CD14-positive monocyte (primary cell): ENCODE measurements at regions not wholly inside any gene's neighbourhood (a gene's known extent, or its start where the extent isn't known, plus 50 kb on each side); places are given as distances from the start of the nearest gene placed in this dataset.

Source experiments
- DNase-seq, 3 donors: peaks; one replicate each; pipeline ENCODE4 v3.0.0-alpha.2; 2011 to 2022
- H2AFZ ChIP-seq: 2 replicates; pipeline ENCODE4 v1.6.0; 2012; ENCODE audit warnings: mild to moderate bottlenecking, low read depth, low read length, inconsistent platforms; ENCODE audit not compliant: insufficient read depth, poor library complexity, severe bottlenecking
- H3K27ac ChIP-seq, 2 donors: 1 replicate in 1 of 2; 2 replicates in 1 of 2; pipeline ENCODE4 v1.5.1; 2012 to 2013; ENCODE audit warnings: low read length in 2 of 2, control low read depth in 1 of 2, inconsistent platforms in 1 of 2, low read depth in 1 of 2, mild to moderate bottlenecking in 1 of 2
- H3K27me3 ChIP-seq, 2 donors: one replicate each; pipeline versions ENCODE4 v1.6.0 to v1.6.1; 2011 to 2013; ENCODE audit warnings: low read length in 2 of 2; ENCODE audit not compliant: control insufficient read depth in 2 of 2, insufficient read depth in 2 of 2
- H3K36me3 ChIP-seq, 2 donors: replicated peaks in 1 of 2; 1 replicate in 1 of 2; 2 replicates in 1 of 2; pipeline versions ENCODE4 v1.5.1 to v1.6.1; 2012 to 2013; ENCODE audit warnings: low read length in 2 of 2, control low read depth in 1 of 2, inconsistent platforms in 1 of 2, mild to moderate bottlenecking in 1 of 2; ENCODE audit not compliant: insufficient read depth in 2 of 2, control insufficient read depth in 1 of 2
- H3K4me1 ChIP-seq, 2 donors: 1 replicate in 1 of 2; 2 replicates in 1 of 2; pipeline versions ENCODE4 v1.5.1 to v1.6.1; 2012 to 2013; ENCODE audit warnings: low read length in 2 of 2, control low read depth in 1 of 2, inconsistent platforms in 1 of 2, mild to moderate bottlenecking in 1 of 2, moderate library complexity in 1 of 2; ENCODE audit not compliant: insufficient read depth in 2 of 2, control insufficient read depth in 1 of 2
- H3K4me2 ChIP-seq: replicated peaks from 2 replicates; pipeline ENCODE3; 2012; ENCODE audit warnings: low read length, moderate library complexity, mild to moderate bottlenecking; ENCODE audit not compliant: poor library complexity, severe bottlenecking; ENCODE audit errors: extremely low read depth
- H3K4me3 ChIP-seq, 3 experiments: fragments of 200-600 bp in 1 of 3; sonication (generic) in 1 of 3; replicated peaks in 1 of 3; 1 replicate in 2 of 3; 2 replicates in 1 of 3; pipeline ENCODE4 v1.5.1; 2011 to 2013; ENCODE audit warnings: low read length in 3 of 3, mild to moderate bottlenecking in 3 of 3, control low read depth in 2 of 3, low read depth in 2 of 3, inconsistent platforms in 1 of 3, moderate library complexity in 1 of 3
- H3K79me2 ChIP-seq: 2 replicates; pipeline ENCODE4 v1.6.0; 2012; ENCODE audit warnings: mild to moderate bottlenecking, control low read depth, inconsistent platforms, low read length, moderate library complexity; ENCODE audit not compliant: insufficient read depth
- H3K9ac ChIP-seq: 2 replicates; pipeline ENCODE4 v1.6.0; 2017; ENCODE audit warnings: low read length, mild to moderate bottlenecking; ENCODE audit not compliant: insufficient read depth, poor library complexity, severe bottlenecking
- H3K9me3 ChIP-seq, 2 donors: replicated peaks in 1 of 2; 1 replicate in 1 of 2; 2 replicates in 1 of 2; pipeline versions ENCODE4 v1.5.1 to v1.6.1; 2012 to 2013; ENCODE audit warnings: low read length in 2 of 2, control low read depth in 1 of 2; ENCODE audit not compliant: control insufficient read depth in 1 of 2, insufficient read depth in 1 of 2
- H4K20me1 ChIP-seq: 2 replicates; pipeline ENCODE4 v1.6.0; 2012; ENCODE audit warnings: mild to moderate bottlenecking, low read length, control low read depth, moderate library complexity; ENCODE audit not compliant: insufficient read depth
- H3K27ac Mint-ChIP-seq, 7 donors: one replicate each; pipeline ENCODE4 v1.8.0; 2020; ENCODE audit warnings: mild to moderate bottlenecking in 7 of 7, mixed read lengths in 7 of 7, moderate library complexity in 6 of 7, inconsistent platforms in 2 of 7
- H3K27me3 Mint-ChIP-seq, 3 donors: one replicate each; pipeline ENCODE4 v1.8.0; 2021 to 2022; ENCODE audit warnings: low read depth in 3 of 3, mild to moderate bottlenecking in 3 of 3, mixed read lengths in 3 of 3, moderate library complexity in 3 of 3, inconsistent platforms in 1 of 3
- H3K36me3 Mint-ChIP-seq, 2 donors: one replicate each; pipeline ENCODE4 v1.8.0; 2020; ENCODE audit warnings: mixed read lengths in 2 of 2, inconsistent platforms in 1 of 2, mild to moderate bottlenecking in 1 of 2
- H3K4me1 Mint-ChIP-seq: one replicate; pipeline ENCODE4 v1.8.0; 2020; ENCODE audit warnings: mild to moderate bottlenecking, mixed read lengths
- H3K4me3 Mint-ChIP-seq, 2 donors: one replicate each; pipeline ENCODE4 v1.8.0; 2020; ENCODE audit warnings: mild to moderate bottlenecking in 2 of 2, mixed read lengths in 2 of 2, moderate library complexity in 1 of 2
- H3K9me3 Mint-ChIP-seq, 7 donors: one replicate each; pipeline ENCODE4 v1.8.0; 2020 to 2022; ENCODE audit warnings: mixed read lengths in 7 of 7, mild to moderate bottlenecking in 6 of 7, moderate library complexity in 6 of 7, inconsistent platforms in 2 of 7
- WGBS: methylation state at CpG from one replicate; pipeline ENCODE4 v1.1.5; 2013; ENCODE audit warnings: missing lambda C conversion rate; ENCODE audit not compliant: insufficient coverage; 5-methylcytosine and 5-hydroxymethylcytosine counted together
- intact Hi-C, 2 donors: fragments of 100-400 bp; cut with micrococcal nuclease; formaldehyde crosslinking; loops; one replicate each; pipeline versions ENCODE4 v1.15.0 to v1.15.1; 2023
- TF ChIP-seq, protein P1 (sequence below): fragments of 200-600 bp; IDR thresholded peaks from one replicate; pipeline ENCODE4 v1.8.0; 2022; ENCODE audit warnings: antibody characterized with exemption, mild to moderate bottlenecking

DNA sequence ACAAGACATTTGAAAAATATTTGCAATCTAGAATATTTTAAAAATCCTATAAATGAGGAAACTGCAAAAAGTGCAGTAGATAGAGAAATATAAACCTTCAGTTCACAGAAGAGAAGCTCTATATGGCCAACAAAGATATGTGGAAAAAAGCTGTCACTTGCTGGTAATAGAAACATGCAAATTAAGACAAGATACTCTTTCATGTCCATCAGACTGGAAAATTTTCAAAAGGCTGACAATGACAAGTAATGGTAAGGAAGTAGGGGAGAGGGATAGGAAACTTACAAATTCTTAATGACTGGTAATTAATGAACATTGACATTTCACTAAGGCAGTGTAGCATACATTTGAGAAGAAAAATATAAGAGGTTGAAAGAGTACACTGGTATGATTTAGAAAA is 147.9 kb downstream of the MRPL39 start:
- Histone ChIP-seq H2AFZ (no peak overlapping the region), H3K4me3 (no peak overlapping the region), H3K4me2 (no peak overlapping the region), H3K79me2 (no peaks in the 10 kb centered on the region), H3K9me3 (no peaks in the 10 kb centered on the region), H3K9ac (no peak overlapping the region), H3K27ac (no peak overlapping the region), H4K20me1 (no peaks in the 10 kb centered on the region), H3K36me3 (no peaks in the 10 kb centered on the region), H3K27me3 (no peaks in the 10 kb centered on the region), H3K4me1 (peaks cover 9 to 11% of the 10 kb centered on the region in 2 donors)
- no peak overlapping the region for H3K4me3 Mint-ChIP-seq
- peaks cover 6% of the 10 kb centered on the region for H3K4me1 Mint-ChIP-seq
- H3K36me3 Mint-ChIP-seq = no peaks in the 10 kb centered on the region
- intact Hi-C loops = loop anchor here in 1 of 2 donors (10.0 kb wide), 1 partner anchor 275 kb away; the partner anchor contains the start of genes ATP5PF and GABPA
- no peaks in the 10 kb centered on the region for H3K9me3 Mint-ChIP-seq
- H3K27me3 Mint-ChIP-seq = peaks cover 0 to 6% (median 0%) of the 10 kb centered on the region in 3 donors
- DNase-seq = no peak
- TF ChIP-seq, protein P1, sequence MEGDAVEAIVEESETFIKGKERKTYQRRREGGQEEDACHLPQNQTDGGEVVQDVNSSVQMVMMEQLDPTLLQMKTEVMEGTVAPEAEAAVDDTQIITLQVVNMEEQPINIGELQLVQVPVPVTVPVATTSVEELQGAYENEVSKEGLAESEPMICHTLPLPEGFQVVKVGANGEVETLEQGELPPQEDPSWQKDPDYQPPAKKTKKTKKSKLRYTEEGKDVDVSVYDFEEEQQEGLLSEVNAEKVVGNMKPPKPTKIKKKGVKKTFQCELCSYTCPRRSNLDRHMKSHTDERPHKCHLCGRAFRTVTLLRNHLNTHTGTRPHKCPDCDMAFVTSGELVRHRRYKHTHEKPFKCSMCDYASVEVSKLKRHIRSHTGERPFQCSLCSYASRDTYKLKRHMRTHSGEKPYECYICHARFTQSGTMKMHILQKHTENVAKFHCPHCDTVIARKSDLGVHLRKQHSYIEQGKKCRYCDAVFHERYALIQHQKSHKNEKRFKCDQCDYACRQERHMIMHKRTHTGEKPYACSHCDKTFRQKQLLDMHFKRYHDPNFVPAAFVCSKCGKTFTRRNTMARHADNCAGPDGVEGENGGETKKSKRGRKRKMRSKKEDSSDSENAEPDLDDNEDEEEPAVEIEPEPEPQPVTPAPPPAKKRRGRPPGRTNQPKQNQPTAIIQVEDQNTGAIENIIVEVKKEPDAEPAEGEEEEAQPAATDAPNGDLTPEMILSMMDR = no peak
- H3K27ac Mint-ChIP-seq = peak overlapping the region in 2 of 7 donors; percentile 9 to 44

DNA sequence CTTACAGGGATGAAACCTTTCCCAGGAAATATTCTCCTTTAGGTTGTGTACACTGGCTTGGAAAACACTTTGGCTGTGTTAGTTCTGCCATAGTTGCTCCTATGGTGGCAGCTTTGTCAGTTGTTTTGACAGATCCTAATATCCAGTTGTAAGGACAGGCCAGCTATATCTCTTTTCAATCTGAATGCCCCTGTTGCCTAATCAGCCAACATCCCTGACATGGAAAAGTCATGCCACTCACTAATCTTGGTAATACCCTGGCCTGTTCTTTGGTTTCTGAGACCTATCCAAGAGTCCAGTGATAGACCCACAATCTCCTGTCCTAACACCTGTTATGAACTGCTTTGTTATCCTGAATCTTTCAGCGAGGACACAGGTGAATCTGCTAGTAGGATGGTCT is 148.8 kb downstream of the MRPL39 start:
- peaks cover 6% of the 10 kb centered on the region for H3K4me1 Mint-ChIP-seq
- TF ChIP-seq, protein P1 = no peak
- no peaks in the 10 kb centered on the region for H3K9me3 Mint-ChIP-seq
- H3K4me2 ChIP-seq = no peak overlapping the region
- WGBS = no CpG with 5 or more reads among the region's 1 CpG
- H3K4me3 ChIP-seq = no peak overlapping the region
- no peaks in the 10 kb centered on the region for H4K20me1 ChIP-seq
- no peak overlapping the region for H3K4me3 Mint-ChIP-seq
- peaks cover 0 to 6% (median 0%) of the 10 kb centered on the region in 3 donors for H3K27me3 Mint-ChIP-seq
- intact Hi-C loops = loop anchor here in 1 of 2 donors (10.0 kb wide), 1 partner anchor 276 kb away; the partner anchor contains the start of genes ATP5PF and GABPA
- H3K36me3 Mint-ChIP-seq = no peaks in the 10 kb centered on the region
- H3K36me3 ChIP-seq = no peaks in the 10 kb centered on the region
- no peak overlapping the region for H3K9ac ChIP-seq
- H3K27ac ChIP-seq = no peak overlapping the region
- H3K4me1 ChIP-seq = peaks cover 9 to 11% of the 10 kb centered on the region in 2 donors
- peak in 1 of 3 donors; percentile 29 for DNase-seq
- no peak overlapping the region for H2AFZ ChIP-seq
- peak overlapping the region in 6 of 7 donors; percentile 0 to 81 (median 42) for H3K27ac Mint-ChIP-seq
- H3K79me2 ChIP-seq = no peaks in the 10 kb centered on the region
- no peaks in the 10 kb centered on the region for H3K27me3 ChIP-seq
- no peaks in the 10 kb centered on the region for H3K9me3 ChIP-seq
